SU-DHL-6 (cell line): ENCODE measurements at regions not wholly inside any gene's neighbourhood (a gene's known extent, or its start where the extent isn't known, plus 50 kb on each side); places are given as distances from the start of the nearest gene placed in this dataset.

Experiments used
- CTCF ChIP-seq: fragments of 200-600 bp; sonication (generic); IDR thresholded peaks from one replicate; pipeline ENCODE4 v1.5.1; 2017; ENCODE audit warnings: antibody characterized with exemption, mild to moderate bottlenecking, low read length, moderate library complexity; ENCODE audit not compliant: insufficient read depth, poor library complexity, severe bottlenecking
- EZH2phosphoT487 ChIP-seq: fragments of 200-600 bp; sonication (generic), shearing (Covaris generic); conservative IDR thresholded peaks from 2 replicates; pipeline ENCODE4 v1.6.1; 2018; ENCODE audit warnings: mild to moderate bottlenecking, antibody characterized with exemption, low read length, moderate library complexity, mixed read lengths

GRCh38 chr5:145568581-145568980 is 266.6 kb downstream of the PRELID2 start:
- TF ChIP-seq CTCF (no peak), EZH2phosphoT487 (no peak)
